C4-2B (cell line): ENCODE measurements at regions not wholly inside any gene's neighbourhood (a gene's known extent, or its start where the extent isn't known, plus 50 kb on each side); places are given as distances from the start of the nearest gene placed in this dataset.

Experiments
- ZFX ChIP-seq: fragments of 450-650 bp; IDR thresholded peaks from 2 replicates; pipeline ENCODE4 v1.6.1; 2017
- TF ChIP-seq, protein P1 (sequence below): fragments of 450-650 bp; conservative IDR thresholded peaks from 2 replicates; pipeline ENCODE4 v1.5.1; 2017; ENCODE audit warnings: mild to moderate bottlenecking

DNA sequence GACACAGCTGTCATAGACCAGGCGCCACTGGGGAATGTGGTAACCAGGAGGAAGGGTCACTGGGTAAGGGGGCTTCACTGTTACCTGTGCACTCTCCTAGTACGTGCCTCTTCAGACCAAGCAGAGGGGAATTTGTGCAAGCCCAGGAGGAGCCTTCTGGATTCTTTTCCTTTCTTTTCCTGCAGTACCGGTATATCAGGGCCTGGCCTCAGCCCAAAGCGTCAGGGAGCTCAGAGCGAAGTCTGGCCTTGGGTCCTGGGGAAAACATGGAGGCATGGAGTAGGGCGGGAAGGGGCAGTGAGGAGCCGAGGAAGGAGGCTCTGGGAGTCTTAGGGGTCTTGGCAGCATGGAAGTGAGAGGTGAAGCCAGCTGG lies 133.6 kb upstream of the GDF10 start:
- TF ChIP-seq, protein P1, sequence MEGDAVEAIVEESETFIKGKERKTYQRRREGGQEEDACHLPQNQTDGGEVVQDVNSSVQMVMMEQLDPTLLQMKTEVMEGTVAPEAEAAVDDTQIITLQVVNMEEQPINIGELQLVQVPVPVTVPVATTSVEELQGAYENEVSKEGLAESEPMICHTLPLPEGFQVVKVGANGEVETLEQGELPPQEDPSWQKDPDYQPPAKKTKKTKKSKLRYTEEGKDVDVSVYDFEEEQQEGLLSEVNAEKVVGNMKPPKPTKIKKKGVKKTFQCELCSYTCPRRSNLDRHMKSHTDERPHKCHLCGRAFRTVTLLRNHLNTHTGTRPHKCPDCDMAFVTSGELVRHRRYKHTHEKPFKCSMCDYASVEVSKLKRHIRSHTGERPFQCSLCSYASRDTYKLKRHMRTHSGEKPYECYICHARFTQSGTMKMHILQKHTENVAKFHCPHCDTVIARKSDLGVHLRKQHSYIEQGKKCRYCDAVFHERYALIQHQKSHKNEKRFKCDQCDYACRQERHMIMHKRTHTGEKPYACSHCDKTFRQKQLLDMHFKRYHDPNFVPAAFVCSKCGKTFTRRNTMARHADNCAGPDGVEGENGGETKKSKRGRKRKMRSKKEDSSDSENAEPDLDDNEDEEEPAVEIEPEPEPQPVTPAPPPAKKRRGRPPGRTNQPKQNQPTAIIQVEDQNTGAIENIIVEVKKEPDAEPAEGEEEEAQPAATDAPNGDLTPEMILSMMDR, result no peak
- TF ChIP-seq ZFX, result no peak
